ENCODE measurements at regions not wholly inside any gene's neighbourhood (a gene's known extent, or its start where the extent isn't known, plus 50 kb on each side); places are given as distances from the start of the nearest gene placed in this dataset.

DNA sequence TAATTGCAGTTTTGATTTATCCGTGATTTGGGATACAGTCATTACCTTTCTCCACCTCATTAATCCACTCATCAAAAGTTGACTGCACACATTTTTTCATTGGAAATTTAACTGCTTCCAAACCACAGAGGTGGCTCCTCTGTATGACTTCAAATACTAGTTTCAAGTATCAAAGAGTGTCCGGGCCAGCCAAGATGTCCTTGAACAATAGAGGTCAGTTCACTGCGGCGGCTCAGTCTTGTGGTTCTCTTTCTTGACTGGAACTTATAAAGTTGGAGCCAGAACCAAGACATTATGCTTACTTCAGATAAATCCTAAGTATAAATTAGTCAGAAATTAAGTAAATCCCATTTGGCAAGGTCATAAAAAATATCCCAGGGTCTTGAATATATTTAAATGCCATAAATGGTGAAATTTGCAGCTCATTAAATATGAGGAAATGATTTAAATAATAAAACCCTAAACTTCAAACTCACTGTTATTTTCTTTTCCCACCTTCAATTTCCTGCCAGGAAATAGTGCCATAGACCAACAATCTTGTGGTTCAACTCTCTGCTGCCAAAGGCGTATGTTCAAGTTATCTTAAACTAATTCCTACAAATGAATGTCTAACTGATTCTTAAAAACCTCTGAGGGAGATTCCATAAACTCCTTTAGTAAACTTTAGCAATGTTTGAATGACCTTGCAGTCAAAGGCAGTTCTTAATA, 360.8 kb downstream of the AEBP2 start:
- no peak for TF ChIP-seq TAF1 (IDR thresholded peaks at IDR 0.05; ENCODE audit: control insufficient read depth, extremely low read depth, insufficient read depth, low read length, severe bottlenecking)
- no peak for TF ChIP-seq POLR2AphosphoS2 (IDR thresholded peaks at IDR 0.05; ENCODE audit: low read length)
- TF ChIP-seq KDM1A (IDR thresholded peaks at IDR 0.05): no peak
- no peak for TF ChIP-seq NRF1 (conservative IDR thresholded peaks at IDR 0.05 in 1 of 2, IDR thresholded peaks at IDR 0.05 in 1 of 2)
- TF ChIP-seq CBX1 (IDR thresholded peaks at IDR 0.05; ENCODE audit: low read depth): no peak
- TF ChIP-seq POLR2A (conservative IDR thresholded peaks at IDR 0.05): no peak
- TF ChIP-seq, protein P1, sequence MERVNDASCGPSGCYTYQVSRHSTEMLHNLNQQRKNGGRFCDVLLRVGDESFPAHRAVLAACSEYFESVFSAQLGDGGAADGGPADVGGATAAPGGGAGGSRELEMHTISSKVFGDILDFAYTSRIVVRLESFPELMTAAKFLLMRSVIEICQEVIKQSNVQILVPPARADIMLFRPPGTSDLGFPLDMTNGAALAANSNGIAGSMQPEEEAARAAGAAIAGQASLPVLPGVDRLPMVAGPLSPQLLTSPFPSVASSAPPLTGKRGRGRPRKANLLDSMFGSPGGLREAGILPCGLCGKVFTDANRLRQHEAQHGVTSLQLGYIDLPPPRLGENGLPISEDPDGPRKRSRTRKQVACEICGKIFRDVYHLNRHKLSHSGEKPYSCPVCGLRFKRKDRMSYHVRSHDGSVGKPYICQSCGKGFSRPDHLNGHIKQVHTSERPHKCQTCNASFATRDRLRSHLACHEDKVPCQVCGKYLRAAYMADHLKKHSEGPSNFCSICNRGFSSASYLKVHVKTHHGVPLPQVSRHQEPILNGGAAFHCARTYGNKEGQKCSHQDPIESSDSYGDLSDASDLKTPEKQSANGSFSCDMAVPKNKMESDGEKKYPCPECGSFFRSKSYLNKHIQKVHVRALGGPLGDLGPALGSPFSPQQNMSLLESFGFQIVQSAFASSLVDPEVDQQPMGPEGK (CRISPR knock-in tag; IDR thresholded peaks at IDR 0.05; ENCODE audit: borderline replicate concordance): no peak
- TF ChIP-seq, protein P2, sequence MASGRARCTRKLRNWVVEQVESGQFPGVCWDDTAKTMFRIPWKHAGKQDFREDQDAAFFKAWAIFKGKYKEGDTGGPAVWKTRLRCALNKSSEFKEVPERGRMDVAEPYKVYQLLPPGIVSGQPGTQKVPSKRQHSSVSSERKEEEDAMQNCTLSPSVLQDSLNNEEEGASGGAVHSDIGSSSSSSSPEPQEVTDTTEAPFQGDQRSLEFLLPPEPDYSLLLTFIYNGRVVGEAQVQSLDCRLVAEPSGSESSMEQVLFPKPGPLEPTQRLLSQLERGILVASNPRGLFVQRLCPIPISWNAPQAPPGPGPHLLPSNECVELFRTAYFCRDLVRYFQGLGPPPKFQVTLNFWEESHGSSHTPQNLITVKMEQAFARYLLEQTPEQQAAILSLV (tag; IDR thresholded peaks at IDR 0.05): no peak
- no peak for TF ChIP-seq TAF15 (IDR thresholded peaks at IDR 0.05; ENCODE audit: low read depth, low read length)
- TF ChIP-seq BACH1 (tag; IDR thresholded peaks at IDR 0.05): no peak
- TF ChIP-seq, protein P3, sequence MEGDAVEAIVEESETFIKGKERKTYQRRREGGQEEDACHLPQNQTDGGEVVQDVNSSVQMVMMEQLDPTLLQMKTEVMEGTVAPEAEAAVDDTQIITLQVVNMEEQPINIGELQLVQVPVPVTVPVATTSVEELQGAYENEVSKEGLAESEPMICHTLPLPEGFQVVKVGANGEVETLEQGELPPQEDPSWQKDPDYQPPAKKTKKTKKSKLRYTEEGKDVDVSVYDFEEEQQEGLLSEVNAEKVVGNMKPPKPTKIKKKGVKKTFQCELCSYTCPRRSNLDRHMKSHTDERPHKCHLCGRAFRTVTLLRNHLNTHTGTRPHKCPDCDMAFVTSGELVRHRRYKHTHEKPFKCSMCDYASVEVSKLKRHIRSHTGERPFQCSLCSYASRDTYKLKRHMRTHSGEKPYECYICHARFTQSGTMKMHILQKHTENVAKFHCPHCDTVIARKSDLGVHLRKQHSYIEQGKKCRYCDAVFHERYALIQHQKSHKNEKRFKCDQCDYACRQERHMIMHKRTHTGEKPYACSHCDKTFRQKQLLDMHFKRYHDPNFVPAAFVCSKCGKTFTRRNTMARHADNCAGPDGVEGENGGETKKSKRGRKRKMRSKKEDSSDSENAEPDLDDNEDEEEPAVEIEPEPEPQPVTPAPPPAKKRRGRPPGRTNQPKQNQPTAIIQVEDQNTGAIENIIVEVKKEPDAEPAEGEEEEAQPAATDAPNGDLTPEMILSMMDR (IDR thresholded peaks at IDR 0.05 in 2 of 3, conservative IDR thresholded peaks at IDR 0.05 in 1 of 3; ENCODE audit: insufficient read depth in 2 of 3, low read depth in 1 of 3, low read length in 3 of 3): no peak

Data from K562 (cell line).